ENCODE measurements at regions not wholly inside any gene's neighbourhood (a gene's known extent, or its start where the extent isn't known, plus 50 kb on each side); places are given as distances from the start of the nearest gene placed in this dataset.
"Not testable (repeated sequence)": the region's sequence is repeated elsewhere in the genome, so short reads cannot be mapped to it uniquely, and the experiment has no call there.

GRCh38 chr3:197363553-197364409 is 65.4 kb upstream of the DLG1 start:
- Histone ChIP-seq H3K9ac (ENCODE audit: low read depth, low read length) (no peak overlapping the region), H3K36me3 (ENCODE audit: insufficient read depth, low read length) (no peaks in the 10 kb centered on the region), H3K4me1 (ENCODE audit: insufficient read depth, low read length) (peaks cover 38% of the 10 kb centered on the region), H3K9me3 (ENCODE audit: control insufficient read depth, insufficient read depth, low read length) (peaks cover 11% of the 10 kb centered on the region; the same call in 1 of the 2 replicates)

- Histone ChIP-seq H3K9ac (ENCODE audit: low read depth, low read length) (no peak overlapping the region), H3K4me1 (ENCODE audit: insufficient read depth, low read length) (peaks cover 22% of the 10 kb centered on the region), H3K9me3 (ENCODE audit: control insufficient read depth, insufficient read depth, low read length) (peaks cover 11% of the 10 kb centered on the region; the same call in 1 of the 2 replicates), H3K36me3 (ENCODE audit: insufficient read depth, low read length) (no peaks in the 10 kb centered on the region)
These were observed 63.7 kb upstream of the DLG1 start for GRCh38 chr3:197362081-197362480.

- peaks cover 16% of the 10 kb centered on the region for H3K4me1 ChIP-seq (ENCODE audit: insufficient read depth, low read length)
- H3K9me3 ChIP-seq (ENCODE audit: control insufficient read depth, insufficient read depth, low read length), result peaks cover 11% of the 10 kb centered on the region; the same call in 1 of the 2 replicates
- H3K36me3 ChIP-seq (ENCODE audit: insufficient read depth, low read length); H3K9ac ChIP-seq (ENCODE audit: low read depth, low read length): not testable (repeated sequence)
These were observed 61.7 kb upstream of the DLG1 start for GRCh38 chr3:197360095-197360494.

- Histone ChIP-seq H3K9me3 (ENCODE audit: control insufficient read depth, insufficient read depth, low read length) (peaks cover 11% of the 10 kb centered on the region; the same call in 1 of the 2 replicates), H3K4me1 (ENCODE audit: insufficient read depth, low read length) (peaks cover 14% of the 10 kb centered on the region)
- not testable (repeated sequence) for H3K9ac ChIP-seq (ENCODE audit: low read depth, low read length); H3K36me3 ChIP-seq (ENCODE audit: insufficient read depth, low read length)
These were observed 61.1 kb upstream of the DLG1 start for GRCh38 chr3:197359476-197359875.

GRCh38 chr3:197356741-197357140 is 58.3 kb upstream of the DLG1 start:
- no peaks in the 10 kb centered on the region for H3K36me3 ChIP-seq (ENCODE audit: insufficient read depth, low read length)
- no peak overlapping the region for H3K9ac ChIP-seq (ENCODE audit: low read depth, low read length)
- H3K4me1 ChIP-seq (ENCODE audit: insufficient read depth, low read length), result no peaks in the 10 kb centered on the region
- H3K9me3 ChIP-seq (ENCODE audit: control insufficient read depth, insufficient read depth, low read length), result peaks cover 11% of the 10 kb centered on the region; the same call in 1 of the 2 replicates

GRCh38 chr3:197356275-197356674 is 57.9 kb upstream of the DLG1 start:
- Histone ChIP-seq H3K4me1 (ENCODE audit: insufficient read depth, low read length) (no peaks in the 10 kb centered on the region), H3K9ac (ENCODE audit: low read depth, low read length) (no peak overlapping the region), H3K9me3 (ENCODE audit: control insufficient read depth, insufficient read depth, low read length) (peaks cover 8% of the 10 kb centered on the region; the same call in 1 of the 2 replicates), H3K36me3 (ENCODE audit: insufficient read depth, low read length) (no peaks in the 10 kb centered on the region)

- Histone ChIP-seq H3K9me3 (ENCODE audit: control insufficient read depth, insufficient read depth, low read length) (peaks cover 6% of the 10 kb centered on the region; the same call in 1 of the 2 replicates), H3K9ac (ENCODE audit: low read depth, low read length) (no peak overlapping the region), H3K4me1 (ENCODE audit: insufficient read depth, low read length) (no peaks in the 10 kb centered on the region), H3K36me3 (ENCODE audit: insufficient read depth, low read length) (no peaks in the 10 kb centered on the region)
These were observed 57.3 kb upstream of the DLG1 start for GRCh38 chr3:197355713-197356112.

- Histone ChIP-seq H3K36me3 (ENCODE audit: insufficient read depth, low read length) (no peaks in the 10 kb centered on the region), H3K9ac (ENCODE audit: low read depth, low read length) (no peak overlapping the region), H3K4me1 (ENCODE audit: insufficient read depth, low read length) (no peaks in the 10 kb centered on the region), H3K9me3 (ENCODE audit: control insufficient read depth, insufficient read depth, low read length) (no peaks in the 10 kb centered on the region)
These were observed 56.2 kb upstream of the DLG1 start for GRCh38 chr3:197354568-197355001.

GRCh38 chr3:197353867-197354567 is 55.6 kb upstream of the DLG1 start:
- Histone ChIP-seq H3K9me3 (ENCODE audit: control insufficient read depth, insufficient read depth, low read length) (no peaks in the 10 kb centered on the region), H3K4me1 (ENCODE audit: insufficient read depth, low read length) (no peaks in the 10 kb centered on the region), H3K9ac (ENCODE audit: low read depth, low read length) (no peak overlapping the region), H3K36me3 (ENCODE audit: insufficient read depth, low read length) (no peaks in the 10 kb centered on the region)

GRCh38 chr3:197353001-197353866 is 54.8 kb upstream of the DLG1 start:
- H3K9ac ChIP-seq (ENCODE audit: low read depth, low read length), result no peak overlapping the region
- H3K4me1 ChIP-seq (ENCODE audit: insufficient read depth, low read length), result no peaks in the 10 kb centered on the region
- H3K9me3 ChIP-seq (ENCODE audit: control insufficient read depth, insufficient read depth, low read length), result no peaks in the 10 kb centered on the region
- H3K36me3 ChIP-seq (ENCODE audit: insufficient read depth, low read length), result no peaks in the 10 kb centered on the region

- H3K9me3 ChIP-seq (ENCODE audit: control insufficient read depth, insufficient read depth, low read length), result no peaks in the 10 kb centered on the region
- no peak overlapping the region for H3K9ac ChIP-seq (ENCODE audit: low read depth, low read length)
- no peaks in the 10 kb centered on the region for H3K36me3 ChIP-seq (ENCODE audit: insufficient read depth, low read length)
- no peaks in the 10 kb centered on the region for H3K4me1 ChIP-seq (ENCODE audit: insufficient read depth, low read length)
These were observed 54.0 kb upstream of the DLG1 start for GRCh38 chr3:197352382-197352781.

- no peaks in the 10 kb centered on the region for H3K4me1 ChIP-seq (ENCODE audit: insufficient read depth, low read length)
- H3K36me3 ChIP-seq (ENCODE audit: insufficient read depth, low read length), result no peaks in the 10 kb centered on the region
- no peaks in the 10 kb centered on the region for H3K9me3 ChIP-seq (ENCODE audit: control insufficient read depth, insufficient read depth, low read length)
- no peak overlapping the region for H3K9ac ChIP-seq (ENCODE audit: low read depth, low read length)
These were observed 52.0 kb upstream of the DLG1 start for GRCh38 chr3:197350446-197350845.

- Histone ChIP-seq H3K9me3 (ENCODE audit: control insufficient read depth, insufficient read depth, low read length) (no peaks in the 10 kb centered on the region), H3K4me1 (ENCODE audit: insufficient read depth, low read length) (no peaks in the 10 kb centered on the region), H3K9ac (ENCODE audit: low read depth, low read length) (no peak overlapping the region), H3K36me3 (ENCODE audit: insufficient read depth, low read length) (no peaks in the 10 kb centered on the region)
These were observed 51.0 kb upstream of the DLG1 start for GRCh38 chr3:197349368-197349767.

All from ES-I3 (cell line).